VCaP (cell line): ENCODE measurements at regions not wholly inside any gene's neighbourhood (a gene's known extent, or its start where the extent isn't known, plus 50 kb on each side); places are given as distances from the start of the nearest gene placed in this dataset.
A peak's percentile ranks its signal among the peaks of the same experiment; 100 is the strongest.

Experiments used
- H3K27ac ChIP-seq: fragments of 450-650 bp; 2 replicates; pipeline ENCODE4 v1.5.1; 2017
- TF ChIP-seq, protein P1 (sequence below): fragments of 450-650 bp; conservative IDR thresholded peaks from 2 replicates; pipeline ENCODE4 v1.5.1; 2017; ENCODE audit warnings: mild to moderate bottlenecking, moderate library complexity

DNA sequence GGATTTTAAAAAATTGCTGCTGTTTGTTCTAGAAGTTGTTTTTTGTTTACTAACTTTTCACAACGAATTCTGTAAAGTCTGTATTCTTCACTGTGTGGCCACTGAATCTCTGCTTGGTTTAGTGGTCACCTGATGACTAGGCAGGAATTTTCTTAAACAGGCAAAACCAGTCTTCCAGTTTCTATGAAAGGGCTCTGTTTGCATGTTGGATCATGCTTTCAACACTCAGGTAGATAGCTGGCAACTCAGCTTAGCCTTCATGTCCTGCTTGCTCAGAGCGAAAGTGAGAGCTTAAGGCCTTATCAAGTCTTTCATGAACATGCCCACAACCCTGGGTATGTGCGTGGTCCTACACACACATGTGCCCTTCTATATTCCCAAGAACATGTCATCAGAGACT, 52.4 kb upstream of the CCDC190 start:
- H3K27ac ChIP-seq, result peak overlapping the region; percentile 82
- TF ChIP-seq, protein P1, sequence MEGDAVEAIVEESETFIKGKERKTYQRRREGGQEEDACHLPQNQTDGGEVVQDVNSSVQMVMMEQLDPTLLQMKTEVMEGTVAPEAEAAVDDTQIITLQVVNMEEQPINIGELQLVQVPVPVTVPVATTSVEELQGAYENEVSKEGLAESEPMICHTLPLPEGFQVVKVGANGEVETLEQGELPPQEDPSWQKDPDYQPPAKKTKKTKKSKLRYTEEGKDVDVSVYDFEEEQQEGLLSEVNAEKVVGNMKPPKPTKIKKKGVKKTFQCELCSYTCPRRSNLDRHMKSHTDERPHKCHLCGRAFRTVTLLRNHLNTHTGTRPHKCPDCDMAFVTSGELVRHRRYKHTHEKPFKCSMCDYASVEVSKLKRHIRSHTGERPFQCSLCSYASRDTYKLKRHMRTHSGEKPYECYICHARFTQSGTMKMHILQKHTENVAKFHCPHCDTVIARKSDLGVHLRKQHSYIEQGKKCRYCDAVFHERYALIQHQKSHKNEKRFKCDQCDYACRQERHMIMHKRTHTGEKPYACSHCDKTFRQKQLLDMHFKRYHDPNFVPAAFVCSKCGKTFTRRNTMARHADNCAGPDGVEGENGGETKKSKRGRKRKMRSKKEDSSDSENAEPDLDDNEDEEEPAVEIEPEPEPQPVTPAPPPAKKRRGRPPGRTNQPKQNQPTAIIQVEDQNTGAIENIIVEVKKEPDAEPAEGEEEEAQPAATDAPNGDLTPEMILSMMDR, result no peak

DNA sequence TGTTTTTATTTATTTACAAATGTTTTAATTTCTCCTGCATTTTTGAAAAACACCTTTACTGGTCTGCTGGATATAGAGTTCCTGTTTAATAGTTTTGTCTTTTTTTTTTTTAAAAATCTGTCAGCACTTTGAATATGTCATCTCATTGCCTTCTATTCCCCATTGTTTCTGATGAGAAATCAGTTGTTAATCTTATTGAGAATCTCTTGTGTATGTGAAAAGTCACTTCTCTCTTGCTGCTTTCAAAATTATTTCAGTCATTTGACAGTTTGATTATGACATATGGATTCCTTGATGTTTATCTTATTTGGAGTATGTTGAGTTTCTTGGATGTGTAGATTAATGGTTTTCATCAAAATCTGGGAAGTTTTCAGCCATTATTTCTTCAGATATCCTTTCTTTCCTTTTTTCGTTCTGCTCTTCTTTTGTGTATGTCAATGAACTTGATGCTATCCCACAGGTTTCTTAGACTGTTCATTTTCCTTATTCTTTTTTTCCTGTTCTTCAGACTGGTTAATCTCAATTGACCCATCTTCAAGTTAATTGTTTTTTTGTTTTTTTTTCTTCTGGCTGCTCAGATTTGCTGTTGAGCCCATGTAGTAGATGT, 51.2 kb upstream of the CCDC190 start:
- peak overlapping the region; percentile 82; the same call in 1 of the 2 replicates for H3K27ac ChIP-seq
- TF ChIP-seq, protein P1, result no peak
